Coronary artery (tissue), 2 donors: ENCODE measurements at regions not wholly inside any gene's neighbourhood (a gene's known extent, or its start where the extent isn't known, plus 50 kb on each side); places are given as distances from the start of the nearest gene placed in this dataset.

ENCODE experiments used
- DNase-seq: peaks from one replicate; pipeline ENCODE4 v3.0.0-alpha.2; 2017; ENCODE audit warnings: low spot score
- H3K27ac ChIP-seq, 2 donors: fragments of 200-600 bp; sonication (generic); one replicate each; pipeline ENCODE4 v1.5.1; 2016 to 2019
- H3K4me3 ChIP-seq: fragments of 200-600 bp; sonication (generic); 2 replicates; pipeline ENCODE4 v1.5.1; 2016; ENCODE audit warnings: mild to moderate bottlenecking, moderate library complexity
- TF ChIP-seq, protein P1 (sequence below): fragments of 200-600 bp; sonication (generic); IDR thresholded peaks from one replicate; pipeline ENCODE4 v1.5.1; 2019; ENCODE audit warnings: antibody characterized with exemption

DNA sequence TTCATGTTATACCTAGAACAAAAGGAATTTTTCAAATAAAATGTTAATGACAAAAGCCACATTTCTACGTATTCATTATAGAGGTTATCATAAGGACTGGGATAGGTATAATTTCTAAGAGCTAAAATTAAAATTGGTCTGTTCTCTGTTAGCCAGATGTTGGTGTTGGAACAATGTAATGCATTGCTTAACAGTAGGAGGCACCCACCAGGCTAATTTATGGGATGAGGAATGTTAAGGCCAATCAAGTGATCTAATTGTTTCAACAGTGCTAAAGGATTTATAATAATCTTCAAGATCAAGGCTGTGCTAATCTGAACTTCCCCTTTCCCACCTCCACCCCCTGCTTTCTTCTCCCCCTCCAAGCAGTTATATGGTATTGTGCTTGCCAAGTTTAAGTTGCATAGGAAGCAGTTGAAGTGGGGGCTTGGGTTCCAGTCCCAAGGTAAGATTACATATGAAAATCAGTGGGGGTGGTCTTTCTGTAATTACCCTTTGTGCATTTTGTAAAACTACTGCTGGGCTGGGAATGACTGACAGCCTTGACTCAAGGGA lies 89.2 kb upstream of the BACH2 start:
- no peak overlapping the region for H3K27ac ChIP-seq
- TF ChIP-seq, protein P1, sequence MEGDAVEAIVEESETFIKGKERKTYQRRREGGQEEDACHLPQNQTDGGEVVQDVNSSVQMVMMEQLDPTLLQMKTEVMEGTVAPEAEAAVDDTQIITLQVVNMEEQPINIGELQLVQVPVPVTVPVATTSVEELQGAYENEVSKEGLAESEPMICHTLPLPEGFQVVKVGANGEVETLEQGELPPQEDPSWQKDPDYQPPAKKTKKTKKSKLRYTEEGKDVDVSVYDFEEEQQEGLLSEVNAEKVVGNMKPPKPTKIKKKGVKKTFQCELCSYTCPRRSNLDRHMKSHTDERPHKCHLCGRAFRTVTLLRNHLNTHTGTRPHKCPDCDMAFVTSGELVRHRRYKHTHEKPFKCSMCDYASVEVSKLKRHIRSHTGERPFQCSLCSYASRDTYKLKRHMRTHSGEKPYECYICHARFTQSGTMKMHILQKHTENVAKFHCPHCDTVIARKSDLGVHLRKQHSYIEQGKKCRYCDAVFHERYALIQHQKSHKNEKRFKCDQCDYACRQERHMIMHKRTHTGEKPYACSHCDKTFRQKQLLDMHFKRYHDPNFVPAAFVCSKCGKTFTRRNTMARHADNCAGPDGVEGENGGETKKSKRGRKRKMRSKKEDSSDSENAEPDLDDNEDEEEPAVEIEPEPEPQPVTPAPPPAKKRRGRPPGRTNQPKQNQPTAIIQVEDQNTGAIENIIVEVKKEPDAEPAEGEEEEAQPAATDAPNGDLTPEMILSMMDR, result no peak
- H3K4me3 ChIP-seq, result no peak overlapping the region

DNA sequence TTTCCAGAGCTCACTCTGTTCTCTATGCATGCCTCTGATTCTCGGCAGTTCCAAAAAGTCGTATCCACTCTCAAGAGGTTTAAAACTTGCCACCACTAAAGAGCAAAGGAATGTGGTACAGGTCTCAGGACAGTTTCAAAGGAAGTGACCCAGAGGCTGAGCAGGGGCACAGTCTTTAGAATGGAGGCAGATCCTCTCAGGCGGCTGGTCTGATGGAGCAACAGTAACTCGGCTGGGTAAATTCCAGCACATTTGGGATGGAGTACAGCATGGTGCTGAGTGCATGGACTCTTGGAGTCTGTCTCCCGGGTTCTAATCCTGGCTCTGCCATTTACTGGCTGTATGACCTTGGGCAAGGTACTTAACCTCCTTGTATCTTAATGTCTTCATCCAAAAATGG lies 88.1 kb upstream of the BACH2 start:
- no peak for DNase-seq
- TF ChIP-seq, protein P1, result no peak
- Histone ChIP-seq H3K27ac (peak overlapping the region in 1 of 2 donors; percentile 64), H3K4me3 (no peak overlapping the region)

More for the DNA sequence above, 89.2 kb upstream of the BACH2 start:
- DNase-seq, result no peak

DNA sequence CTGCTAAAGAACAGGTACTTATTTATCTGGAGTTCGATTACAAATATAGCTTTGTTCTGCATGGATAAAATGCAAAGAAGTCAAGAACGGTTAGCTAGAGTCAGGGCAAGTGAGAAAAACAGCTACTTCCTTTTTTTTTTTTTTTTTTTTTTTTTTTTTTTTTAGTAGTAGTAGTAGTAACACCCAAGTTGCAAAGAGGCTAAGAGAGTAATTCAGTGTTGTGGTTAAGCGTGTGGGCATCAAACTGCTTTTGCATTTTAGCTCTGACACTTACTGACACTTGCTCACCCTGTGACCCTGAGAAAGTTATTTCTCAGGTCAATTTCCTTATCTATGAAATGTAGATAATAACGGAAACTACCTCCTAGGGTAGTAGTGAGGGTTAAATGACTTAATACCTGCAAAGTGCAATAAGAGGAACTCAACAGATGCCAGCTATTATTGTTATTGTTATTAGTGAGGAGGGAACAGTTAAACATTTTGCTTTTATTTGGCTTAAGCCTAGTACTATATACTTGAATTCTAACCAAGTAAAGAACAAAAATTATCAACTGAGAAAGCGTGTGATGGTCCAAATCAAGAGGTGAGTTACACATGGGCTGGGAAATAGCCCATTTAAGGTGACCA lies 86.7 kb upstream of the BACH2 start:
- DNase-seq, result no peak
- TF ChIP-seq, protein P1, result no peak
- no peak overlapping the region for H3K4me3 ChIP-seq
- no peak overlapping the region for H3K27ac ChIP-seq

DNA sequence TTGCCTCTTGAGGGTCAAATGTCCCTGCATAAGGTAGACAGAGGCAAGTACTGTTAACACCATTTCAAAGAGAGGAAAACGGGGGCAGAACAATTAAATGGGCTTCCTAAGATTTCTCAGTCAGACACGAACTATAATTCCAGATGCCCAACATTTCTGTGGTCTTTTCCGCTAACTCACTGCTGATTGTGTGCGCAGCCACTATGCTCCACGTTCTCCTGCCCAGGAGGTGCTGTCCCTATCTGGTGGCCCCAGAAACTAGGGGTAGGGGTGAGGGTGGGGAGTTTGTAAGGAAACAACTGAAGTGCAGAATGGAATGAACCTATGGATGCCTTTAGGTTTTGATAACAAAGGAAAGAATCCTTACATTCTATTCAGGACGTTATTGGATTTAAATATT lies 86.1 kb upstream of the BACH2 start:
- no peak overlapping the region for H3K4me3 ChIP-seq
- TF ChIP-seq, protein P1, result no peak
- DNase-seq, result no peak
- no peak overlapping the region for H3K27ac ChIP-seq

DNA sequence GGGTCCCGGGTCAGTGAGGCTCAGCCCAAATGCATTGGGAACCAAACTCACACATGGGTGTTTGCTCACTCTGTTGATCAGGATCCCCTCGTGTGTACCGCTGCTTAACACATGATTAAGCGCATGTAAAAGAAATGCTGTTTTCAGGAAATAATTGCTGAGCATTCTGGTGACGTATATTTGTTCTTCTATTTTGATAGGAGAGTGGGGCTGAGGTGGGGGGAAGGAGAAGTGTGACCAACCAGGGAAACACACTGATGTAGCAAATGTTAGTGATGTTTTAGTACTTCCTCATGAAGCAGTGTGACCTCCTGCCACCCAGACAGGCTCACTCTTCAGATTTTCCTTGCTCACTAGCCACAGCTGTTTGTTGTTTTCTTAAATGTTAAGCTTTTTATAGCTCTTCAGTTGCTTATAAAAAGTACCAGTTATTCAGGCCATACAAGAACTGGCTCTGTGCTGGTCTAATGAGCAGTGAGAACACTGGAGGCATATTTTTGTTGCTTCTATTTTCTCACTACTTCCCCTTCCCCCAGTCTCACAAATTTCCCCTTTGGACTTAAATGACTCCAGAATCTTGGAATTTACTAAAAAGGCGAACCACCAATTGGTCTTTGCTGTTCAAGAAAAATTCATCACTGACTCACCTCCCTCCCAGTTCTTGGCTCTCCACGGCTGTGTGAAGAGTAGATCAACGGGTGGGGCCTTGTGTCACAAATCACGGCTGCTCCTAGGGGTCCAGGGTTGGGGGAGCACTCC lies 79.2 kb upstream of the BACH2 start:
- DNase-seq, result no peak
- Histone ChIP-seq H3K27ac (peak overlapping the region; percentile 56 to 77), H3K4me3 (no peak overlapping the region)
- TF ChIP-seq, protein P1, result no peak

DNA sequence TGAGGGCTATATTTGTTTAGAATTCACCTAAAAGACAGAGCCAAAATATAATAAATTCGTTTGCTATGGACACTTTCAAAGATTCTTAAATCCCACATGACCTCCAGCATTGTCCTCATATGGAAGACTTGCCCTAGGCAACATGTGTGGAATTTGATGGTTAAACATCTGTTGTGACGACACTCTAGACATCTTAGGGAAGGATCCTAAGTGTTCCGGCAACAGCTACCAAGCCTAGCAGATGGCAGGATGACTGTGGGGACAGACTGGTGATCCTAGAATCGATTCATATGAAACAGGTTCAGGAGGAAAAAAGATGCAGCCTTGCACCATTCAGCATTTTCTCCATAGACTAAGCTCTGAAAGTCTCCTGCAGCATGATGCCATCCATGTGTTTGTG lies 77.6 kb upstream of the BACH2 start:
- DNase-seq, result no peak
- TF ChIP-seq, protein P1, result no peak
- Histone ChIP-seq H3K4me3 (no peak overlapping the region), H3K27ac (no peak overlapping the region)
